ENCODE measurements at regions not wholly inside any gene's neighbourhood (a gene's known extent, or its start where the extent isn't known, plus 50 kb on each side); places are given as distances from the start of the nearest gene placed in this dataset.

- no peak for DNase-seq
Measured at GRCh38 chr9:115492869-115493268, 374.9 kb upstream of the TNC start.

- DNase-seq: no peak
Measured at GRCh38 chr9:115494393-115494792, 376.4 kb upstream of the TNC start.

GRCh38 chr9:115495052-115495635 is 377.2 kb upstream of the TNC start:
- peak in 1 of 2 experiments; percentile 32 for DNase-seq

GRCh38 chr9:115495836-115496235 is 377.9 kb upstream of the TNC start:
- no peak for DNase-seq

- DNase-seq: no peak
Measured at GRCh38 chr9:115498303-115498702, 380.3 kb upstream of the TNC start.

- no peak for DNase-seq
Measured at GRCh38 chr9:115507148-115507547, 389.2 kb upstream of the TNC start.

- no peak for DNase-seq
Measured at GRCh38 chr9:115513148-115513547, 395.2 kb upstream of the TNC start.

GRCh38 chr9:115514454-115514853 is 396.5 kb upstream of the TNC start:
- no peak for DNase-seq

GRCh38 chr9:115517335-115518075 is 399.5 kb upstream of the TNC start:
- DNase-seq: no peak

- no peak for DNase-seq
Measured at GRCh38 chr9:115520646-115521045, 402.7 kb upstream of the TNC start.

- DNase-seq: no peak
Measured at GRCh38 chr9:115522912-115523311, 405.0 kb upstream of the TNC start.

GRCh38 chr9:115524453-115525059 is 406.6 kb upstream of the TNC start:
- DNase-seq: peak; percentile 53 to 69

- no peak for DNase-seq
Measured at GRCh38 chr9:115525111-115526058, 407.4 kb upstream of the TNC start.

GRCh38 chr9:115531410-115532125 is 413.6 kb upstream of the TNC start:
- no peak for DNase-seq

- no peak for DNase-seq
Measured at GRCh38 chr9:115533511-115533910, 415.6 kb upstream of the TNC start.

GRCh38 chr9:115540091-115540490 is 422.1 kb upstream of the TNC start:
- DNase-seq: no peak

- DNase-seq: no peak
Measured at GRCh38 chr9:115543511-115543910, 425.6 kb upstream of the TNC start.

- no peak for DNase-seq
Measured at GRCh38 chr9:115548609-115549260, 430.8 kb upstream of the TNC start.

GRCh38 chr9:115551396-115551795 is 433.4 kb upstream of the TNC start:
- DNase-seq: no peak

GRCh38 chr9:115553060-115553773 is 435.3 kb upstream of the TNC start:
- no peak for DNase-seq

GRCh38 chr9:115556432-115556831 is 438.5 kb upstream of the TNC start:
- no peak for DNase-seq
